ENCODE measurements at regions not wholly inside any gene's neighbourhood (a gene's known extent, or its start where the extent isn't known, plus 50 kb on each side); places are given as distances from the start of the nearest gene placed in this dataset.

- no peaks in the 10 kb centered on the region for H4K20me1 ChIP-seq (replicated peaks; ENCODE audit: control insufficient read depth, extremely low read depth, insufficient read depth, low read length)
- no peak overlapping the region for H3K27ac ChIP-seq (ENCODE audit: insufficient read depth, low read depth, low read length)
- dilution Hi-C loops (cut with MboI; ENCODE audit: extremely low pct_ligation_motif_present, low sequenced_read_pairs): no loop called here
- no peaks in the 10 kb centered on the region for H3K27me3 ChIP-seq (ENCODE audit: control insufficient read depth in 2 of 2, insufficient read depth in 2 of 2, low read length in 2 of 2)
- FAIRE-seq: no peak
- BruUV-seq (replicated peaks): no TSS peak
- no peak overlapping the region for H3K4me2 ChIP-seq (ENCODE audit: insufficient read depth, low read length)
- intact Hi-C loops (cut with micrococcal nuclease): no loop called here
- ChIA-PET POLR2A (no interaction called here), CTCF (no interaction called here)
- DNase-seq (ENCODE audit: low read depth, low spot score): no peak
- TF ChIP-seq POLR2AphosphoS5 (IDR thresholded peaks at IDR 0.05; ENCODE audit: insufficient read depth, low read depth, low read length) (no peak), CTCF (IDR thresholded peaks at IDR 0.05; ENCODE audit: extremely low read depth in 1 of 2, insufficient read depth in 1 of 2, low read depth in 1 of 2, low read length in 2 of 2) (no peak), GATA2 (IDR thresholded peaks at IDR 0.05; ENCODE audit: insufficient read depth, insufficient read length, low read depth, low read length) (no peak), FOS (IDR thresholded peaks at IDR 0.05; ENCODE audit: borderline replicate concordance, insufficient read depth, low read length) (no peak), MYC (IDR thresholded peaks at IDR 0.05; ENCODE audit: low read depth, low read length) (no peak), JUN (IDR thresholded peaks at IDR 0.05; ENCODE audit: borderline replicate concordance, insufficient read depth, insufficient read length, low read depth) (no peak), EZH2 (IDR thresholded peaks at IDR 0.05; ENCODE audit: borderline replicate concordance, low read depth, low read length, severe bottlenecking) (no peak), MAX (IDR thresholded peaks at IDR 0.05; ENCODE audit: insufficient read depth, insufficient read length) (no peak), POLR2A (IDR thresholded peaks at IDR 0.05; ENCODE audit: low read depth, low read length) (no peak)
- H3K36me3 ChIP-seq (ENCODE audit: control insufficient read depth in 2 of 2, extremely low read depth in 1 of 2, insufficient read depth in 2 of 2, low read length in 2 of 2): no peaks in the 10 kb centered on the region
- no peaks in the 10 kb centered on the region for H3K9me1 ChIP-seq (replicated peaks; ENCODE audit: control insufficient read depth, extremely low read depth, insufficient read depth, low read length)
- H3K9ac ChIP-seq (replicated peaks; ENCODE audit: extremely low read depth, insufficient read depth, low read length): no peak overlapping the region
- no peak overlapping the region for H3K4me3 ChIP-seq (replicated peaks in 1 of 3; ENCODE audit: insufficient read depth in 1 of 3, low read depth in 1 of 3, low read length in 3 of 3)
- no peak overlapping the region for H2AFZ ChIP-seq (ENCODE audit: low read depth, low read length)
- H3K79me2 ChIP-seq (ENCODE audit: control insufficient read depth, insufficient read depth, low read length): no peaks in the 10 kb centered on the region
- no peaks in the 10 kb centered on the region for H3K4me1 ChIP-seq (ENCODE audit: control insufficient read depth, extremely low read depth, insufficient read depth, low read length)
- no peaks in the 10 kb centered on the region for H3K9me3 ChIP-seq (replicated peaks; ENCODE audit: control insufficient read depth, insufficient read depth, low read length)
Observed at GRCh38 chrX:10893976-10894375, 217.2 kb upstream of the HCCS start.

Measured in endothelial cell of umbilical vein (primary cell).